Effector memory CD4-positive, alpha-beta T cell (primary cell): ENCODE measurements at regions not wholly inside any gene's neighbourhood (a gene's known extent, or its start where the extent isn't known, plus 50 kb on each side); places are given as distances from the start of the nearest gene placed in this dataset.

Source experiments
- DNase-seq, 3 donors: peaks; one replicate each; pipeline ENCODE4 v3.0.0-alpha.2; 2020
- H3K27ac ChIP-seq: 2 replicates; pipeline ENCODE4 v1.7.0; 2013; ENCODE audit warnings: mild to moderate bottlenecking, low read length, moderate library complexity; ENCODE audit not compliant: insufficient read depth, poor library complexity, severe bottlenecking
- H3K27me3 ChIP-seq: replicated peaks from 2 replicates; pipeline ENCODE4 v1.7.0; 2013; ENCODE audit warnings: mild to moderate bottlenecking, low read length; ENCODE audit not compliant: insufficient read depth, control insufficient read depth, poor library complexity, severe bottlenecking
- H3K36me3 ChIP-seq: 2 replicates; pipeline ENCODE4 v1.7.0; 2013; ENCODE audit warnings: mild to moderate bottlenecking, low read length, moderate library complexity; ENCODE audit not compliant: control insufficient read depth, insufficient read depth
- H3K4me1 ChIP-seq: 2 replicates; pipeline ENCODE4 v1.7.0; 2013; ENCODE audit warnings: low read length, mild to moderate bottlenecking; ENCODE audit not compliant: control insufficient read depth, insufficient read depth, poor library complexity, severe bottlenecking
- H3K4me3 ChIP-seq: 2 replicates; pipeline ENCODE4 v1.7.0; 2013; ENCODE audit warnings: low read length, low read depth, mild to moderate bottlenecking; ENCODE audit not compliant: insufficient read depth, poor library complexity, severe bottlenecking
- H3K9me3 ChIP-seq: 2 replicates; pipeline ENCODE4 v1.7.0; 2013; ENCODE audit warnings: mild to moderate bottlenecking, low read length, moderate library complexity; ENCODE audit not compliant: control insufficient read depth

DNA sequence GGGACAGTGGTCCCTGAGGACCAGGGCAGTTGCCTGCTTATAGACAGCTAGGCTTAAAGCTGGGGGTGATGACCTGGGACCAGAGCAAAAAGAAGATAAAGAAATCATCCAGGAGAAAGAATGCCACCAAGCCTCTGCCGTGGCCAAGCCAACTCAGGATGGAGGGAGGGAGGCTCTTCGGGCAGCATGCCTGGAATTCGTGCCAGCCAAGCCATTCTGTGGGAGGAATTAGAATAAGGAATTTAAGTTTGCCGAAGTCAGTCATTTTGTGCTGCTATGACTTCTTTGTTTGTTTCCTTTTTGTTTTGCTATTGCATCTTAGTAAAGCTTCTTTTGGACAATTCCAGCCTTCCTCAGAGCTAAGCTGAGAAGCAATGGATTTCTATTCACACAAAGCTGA is 124.1 kb downstream of the EN1 start:
- Histone ChIP-seq H3K36me3 (no peaks in the 10 kb centered on the region), H3K4me3 (no peak overlapping the region), H3K4me1 (no peaks in the 10 kb centered on the region), H3K27me3 (no peaks in the 10 kb centered on the region), H3K27ac (no peak overlapping the region), H3K9me3 (no peaks in the 10 kb centered on the region)
- DNase-seq: no peak

DNA sequence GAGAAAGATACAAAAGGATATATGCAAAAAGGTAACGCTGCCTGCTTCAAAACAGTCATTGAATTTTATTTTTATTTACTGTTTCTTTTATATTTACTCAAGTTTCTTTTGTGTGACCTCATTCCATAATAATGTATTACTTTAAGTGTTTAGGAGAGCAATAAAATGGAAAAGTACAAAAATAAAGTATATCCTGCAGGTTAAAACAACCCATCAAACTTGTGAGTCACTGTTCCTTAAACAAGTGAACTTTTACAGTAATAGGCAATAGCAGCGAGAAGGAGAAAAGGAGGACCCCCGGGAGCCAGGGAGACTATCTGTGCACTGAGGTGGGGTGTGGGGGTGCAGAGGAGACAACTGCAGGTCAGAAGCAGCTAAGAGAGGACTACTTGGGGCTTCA is 124.5 kb downstream of the EN1 start:
- DNase-seq: no peak
- Histone ChIP-seq H3K4me1 (no peaks in the 10 kb centered on the region), H3K4me3 (no peak overlapping the region), H3K27ac (no peak overlapping the region), H3K9me3 (no peaks in the 10 kb centered on the region), H3K27me3 (no peaks in the 10 kb centered on the region), H3K36me3 (no peaks in the 10 kb centered on the region)

DNA sequence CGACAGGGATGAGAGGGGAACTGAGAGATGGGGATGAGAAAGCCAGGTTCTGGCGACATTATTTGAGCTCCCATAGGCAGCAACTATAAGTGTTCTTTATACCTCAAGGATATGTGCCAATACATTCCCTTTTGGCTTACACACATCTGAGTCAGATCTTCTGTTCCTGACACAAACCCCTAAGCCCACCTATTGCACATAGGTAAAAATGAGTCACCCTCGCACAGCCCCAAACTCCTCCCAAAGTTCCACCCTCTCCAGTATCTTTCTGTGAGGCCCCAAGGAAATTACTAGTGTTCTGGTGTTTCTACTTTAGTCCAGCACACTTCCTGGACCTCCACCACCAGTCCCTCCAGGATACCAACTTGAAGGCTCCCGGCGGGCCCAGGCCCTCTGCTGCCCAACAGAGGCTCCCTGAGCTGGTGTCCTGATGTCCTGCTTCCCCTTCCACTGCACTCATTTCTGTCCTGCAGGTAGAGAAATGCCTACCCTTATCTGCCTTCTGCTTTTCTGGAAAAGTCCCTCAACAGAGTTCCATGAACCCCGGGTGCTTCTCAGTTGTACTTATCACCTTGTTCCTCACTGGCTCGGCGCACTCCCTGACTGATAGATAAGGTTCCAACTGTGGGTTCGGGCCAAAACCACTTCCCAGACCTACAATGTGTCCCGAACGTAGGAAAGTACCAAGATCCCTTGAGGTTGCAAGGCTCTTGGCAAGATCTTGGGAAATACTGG is 125.5 kb downstream of the EN1 start:
- Histone ChIP-seq H3K36me3 (no peaks in the 10 kb centered on the region), H3K4me1 (no peaks in the 10 kb centered on the region), H3K27ac (no peak overlapping the region), H3K4me3 (no peak overlapping the region), H3K27me3 (no peaks in the 10 kb centered on the region), H3K9me3 (no peaks in the 10 kb centered on the region)
- no peak for DNase-seq

GRCh38 chr2:118720866-118721265 is 126.6 kb downstream of the EN1 start:
- H3K36me3 ChIP-seq: no peaks in the 10 kb centered on the region
- no peaks in the 10 kb centered on the region for H3K4me1 ChIP-seq
- no peak overlapping the region for H3K4me3 ChIP-seq
- no peak overlapping the region for H3K27ac ChIP-seq
- DNase-seq: no peak
- no peaks in the 10 kb centered on the region for H3K27me3 ChIP-seq
- H3K9me3 ChIP-seq: no peaks in the 10 kb centered on the region

- Histone ChIP-seq H3K27me3 (no peaks in the 10 kb centered on the region), H3K4me1 (no peaks in the 10 kb centered on the region), H3K27ac (no peak overlapping the region), H3K4me3 (no peak overlapping the region), H3K36me3 (no peaks in the 10 kb centered on the region), H3K9me3 (no peaks in the 10 kb centered on the region)
- no peak for DNase-seq
Observed at GRCh38 chr2:118718921-118719320, 128.5 kb downstream of the EN1 start.

DNA sequence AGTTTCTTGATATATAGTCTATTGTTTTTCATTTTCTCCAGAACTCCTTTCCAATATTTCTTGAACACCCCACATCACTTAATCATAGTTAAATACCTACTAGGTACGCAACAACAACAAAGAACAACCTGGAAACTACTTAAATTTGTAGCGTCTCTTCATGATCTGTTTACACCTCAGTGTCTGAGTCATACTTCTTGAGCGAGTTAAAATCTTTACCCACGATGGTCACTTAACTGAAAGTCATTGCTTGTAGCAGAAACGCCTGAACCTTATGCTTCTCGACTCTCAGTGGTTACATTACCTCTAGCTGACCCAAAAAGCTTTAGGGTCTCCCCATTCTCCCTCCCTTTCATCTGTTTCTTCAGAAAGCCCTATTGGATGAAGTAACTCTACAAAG is 131.3 kb downstream of the EN1 start:
- Histone ChIP-seq H3K27me3 (no peaks in the 10 kb centered on the region), H3K36me3 (no peaks in the 10 kb centered on the region), H3K4me3 (no peak overlapping the region), H3K27ac (no peak overlapping the region), H3K9me3 (no peaks in the 10 kb centered on the region), H3K4me1 (no peaks in the 10 kb centered on the region)
- DNase-seq: no peak

GRCh38 chr2:118714118-118714517 is 133.3 kb downstream of the EN1 start:
- DNase-seq: no peak
- Histone ChIP-seq H3K9me3 (no peaks in the 10 kb centered on the region), H3K36me3 (no peaks in the 10 kb centered on the region), H3K27ac (no peak overlapping the region), H3K4me3 (no peak overlapping the region), H3K4me1 (no peaks in the 10 kb centered on the region), H3K27me3 (no peaks in the 10 kb centered on the region)

DNA sequence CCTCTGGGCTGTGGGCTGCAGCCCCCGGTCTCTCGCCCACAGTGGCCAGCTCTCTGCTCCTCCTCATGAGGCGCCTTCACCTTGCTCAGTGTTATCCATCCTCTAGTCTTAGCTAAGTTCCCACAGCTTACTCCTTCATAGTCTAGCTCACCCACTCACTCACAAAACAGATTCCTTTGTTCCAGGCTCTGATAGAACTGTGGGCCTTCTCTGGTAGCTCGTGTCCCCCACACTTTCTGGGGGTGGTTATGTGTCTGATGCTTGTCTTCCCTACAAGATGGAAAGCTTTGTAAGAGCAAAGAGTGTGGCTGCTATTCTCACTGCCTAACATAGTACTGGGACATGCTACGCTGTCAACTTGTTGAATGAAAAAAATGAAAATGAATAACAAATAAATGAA is 135.8 kb downstream of the EN1 start:
- Histone ChIP-seq H3K9me3 (no peaks in the 10 kb centered on the region), H3K4me3 (no peak overlapping the region), H3K4me1 (no peaks in the 10 kb centered on the region), H3K27me3 (no peaks in the 10 kb centered on the region), H3K36me3 (no peaks in the 10 kb centered on the region), H3K27ac (no peak overlapping the region)
- no peak for DNase-seq

DNA sequence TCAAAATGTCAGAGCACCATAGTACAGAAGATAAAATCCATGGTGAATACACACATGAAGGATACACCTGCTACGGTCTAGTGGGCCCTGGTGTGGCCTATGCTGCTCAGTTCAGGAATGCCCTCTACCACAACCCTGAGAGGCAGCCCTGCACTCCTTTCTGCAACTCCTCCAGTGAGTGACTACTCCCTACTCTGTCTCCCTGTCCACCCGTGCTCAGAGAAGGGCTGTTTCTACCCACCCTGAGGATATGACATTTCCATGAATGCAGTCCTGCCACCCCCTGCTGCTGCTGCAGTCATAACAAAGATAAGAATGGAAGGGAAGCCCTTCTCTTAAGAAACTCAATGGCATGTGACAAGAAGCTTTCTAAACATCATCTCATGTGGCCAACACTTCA is 137.0 kb downstream of the EN1 start:
- no peaks in the 10 kb centered on the region for H3K4me1 ChIP-seq
- no peak overlapping the region for H3K4me3 ChIP-seq
- no peaks in the 10 kb centered on the region for H3K36me3 ChIP-seq
- no peak for DNase-seq
- no peaks in the 10 kb centered on the region for H3K9me3 ChIP-seq
- no peaks in the 10 kb centered on the region for H3K27me3 ChIP-seq
- H3K27ac ChIP-seq: no peak overlapping the region

GRCh38 chr2:118709786-118710185 is 137.7 kb downstream of the EN1 start:
- Histone ChIP-seq H3K9me3 (no peaks in the 10 kb centered on the region), H3K4me3 (no peak overlapping the region), H3K27me3 (no peaks in the 10 kb centered on the region), H3K36me3 (no peaks in the 10 kb centered on the region), H3K27ac (no peak overlapping the region), H3K4me1 (no peaks in the 10 kb centered on the region)
- no peak for DNase-seq
